Muscle of leg (tissue), 3 donors: ENCODE measurements at regions not wholly inside any gene's neighbourhood (a gene's known extent, or its start where the extent isn't known, plus 50 kb on each side); places are given as distances from the start of the nearest gene placed in this dataset.
"Not testable (repeated sequence)": the region's sequence is repeated elsewhere in the genome, so short reads cannot be mapped to it uniquely, and the experiment has no call there.

ENCODE experiments used
- DNase-seq: peaks from one replicate; pipeline ENCODE4 v3.0.0; 2013
- H3K27ac ChIP-seq: one replicate; pipeline ENCODE4 v1.5.1; 2013; ENCODE audit warnings: mild to moderate bottlenecking, low read length, control low read depth
- H3K27me3 ChIP-seq: one replicate; pipeline ENCODE4 v1.6.1; 2013; ENCODE audit warnings: low read length; ENCODE audit not compliant: control insufficient read depth, insufficient read depth
- H3K36me3 ChIP-seq: one replicate; pipeline ENCODE4 v1.6.1; 2013; ENCODE audit warnings: low read length; ENCODE audit not compliant: control insufficient read depth, insufficient read depth
- H3K4me1 ChIP-seq: one replicate; pipeline ENCODE4 v1.6.1; 2013; ENCODE audit warnings: low read length; ENCODE audit not compliant: control insufficient read depth, insufficient read depth
- H3K4me3 ChIP-seq: one replicate; pipeline ENCODE4 v1.5.1; 2013; ENCODE audit warnings: low read length, control low read depth
- H3K9me3 ChIP-seq: replicated peaks from 2 replicates; pipeline ENCODE4 v1.6.1; 2013; ENCODE audit warnings: low read depth, low read length; ENCODE audit not compliant: control insufficient read depth
- WGBS: methylation state at CpG from one replicate; pipeline ENCODE4 v1.1.5; 2013; ENCODE audit warnings: missing lambda C conversion rate; ENCODE audit not compliant: insufficient coverage; 5-methylcytosine and 5-hydroxymethylcytosine counted together

DNA sequence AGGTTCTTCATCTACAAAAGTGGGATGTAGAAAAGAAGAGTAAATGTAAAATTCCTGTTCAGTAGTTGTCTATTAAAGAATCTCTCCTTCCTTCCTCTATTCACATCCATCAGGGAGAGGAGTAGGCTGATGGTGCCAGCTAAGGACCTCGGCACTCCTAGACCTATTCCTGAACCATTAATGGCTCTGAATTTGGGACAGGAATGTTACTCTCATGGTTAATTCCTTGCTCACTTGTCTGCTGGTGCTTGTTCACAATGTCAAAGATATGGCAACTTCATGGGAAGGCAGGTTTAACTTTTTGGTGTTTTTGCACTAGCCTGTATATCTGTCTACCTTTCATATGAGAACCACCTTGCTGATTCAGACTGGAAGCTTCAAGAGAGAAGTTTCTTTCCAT lies 206.6 kb downstream of the DAD1 start:
- DNase-seq = no peak
- Histone ChIP-seq H3K27me3 (no peaks in the 10 kb centered on the region), H3K4me3 (no peak overlapping the region), H3K36me3 (no peaks in the 10 kb centered on the region), H3K27ac (no peak overlapping the region), H3K4me1 (peaks cover 12% of the 10 kb centered on the region), H3K9me3 (no peaks in the 10 kb centered on the region)
- no CpG with 5 or more reads among the region's 1 CpG for WGBS

DNA sequence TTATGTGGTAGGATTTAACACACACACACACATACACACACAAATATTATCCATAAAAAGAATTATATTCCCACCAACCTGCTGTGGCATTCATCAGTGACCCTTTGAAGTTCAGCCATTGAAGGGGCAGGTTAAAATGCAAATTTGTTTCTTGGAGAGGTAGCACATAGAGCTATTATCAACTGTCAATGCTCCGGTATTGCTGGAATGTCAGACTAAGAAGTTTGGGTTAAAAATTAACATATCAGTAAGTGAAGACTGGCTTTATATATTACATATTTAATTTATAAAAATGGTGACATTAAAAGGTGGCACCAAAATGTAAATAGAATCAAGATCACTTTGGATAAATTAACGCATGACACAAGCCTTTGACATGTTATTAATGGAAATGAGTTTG lies 207.3 kb downstream of the DAD1 start:
- WGBS = no CpG with 5 or more reads among the region's 2 CpGs
- Histone ChIP-seq H3K4me3 (no peak overlapping the region), H3K4me1 (peaks cover 12% of the 10 kb centered on the region), H3K9me3 (no peaks in the 10 kb centered on the region), H3K27me3 (no peaks in the 10 kb centered on the region), H3K27ac (no peak overlapping the region), H3K36me3 (no peaks in the 10 kb centered on the region)
- DNase-seq = no peak

DNA sequence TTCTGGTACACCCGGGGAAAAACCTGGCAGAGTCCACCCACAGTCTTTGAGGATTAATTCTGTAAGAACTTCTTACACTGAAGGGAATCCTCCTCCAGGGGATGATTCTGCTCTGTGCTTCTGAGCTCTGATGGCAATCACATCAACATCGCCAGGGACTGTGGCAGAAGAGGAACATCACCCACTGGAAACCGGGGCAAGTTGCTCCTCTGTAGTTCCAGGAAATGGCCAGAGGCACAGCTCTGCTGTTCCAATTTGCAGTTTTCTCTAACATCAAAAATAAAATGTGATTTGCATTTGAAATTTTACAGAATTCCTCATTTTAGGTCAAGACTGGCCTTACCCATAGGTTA lies 207.6 kb downstream of the DAD1 start:
- no CpG with 5 or more reads among the region's 3 CpGs for whole genome bisulfite sequencing
- Histone ChIP-seq H3K36me3 (no peaks in the 10 kb centered on the region), H3K27ac (peak overlapping the region; percentile 42), H3K4me1 (peaks cover 12% of the 10 kb centered on the region), H3K27me3 (no peaks in the 10 kb centered on the region), H3K4me3 (no peak overlapping the region), H3K9me3 (no peaks in the 10 kb centered on the region)
- DNase-seq = no peak

DNA sequence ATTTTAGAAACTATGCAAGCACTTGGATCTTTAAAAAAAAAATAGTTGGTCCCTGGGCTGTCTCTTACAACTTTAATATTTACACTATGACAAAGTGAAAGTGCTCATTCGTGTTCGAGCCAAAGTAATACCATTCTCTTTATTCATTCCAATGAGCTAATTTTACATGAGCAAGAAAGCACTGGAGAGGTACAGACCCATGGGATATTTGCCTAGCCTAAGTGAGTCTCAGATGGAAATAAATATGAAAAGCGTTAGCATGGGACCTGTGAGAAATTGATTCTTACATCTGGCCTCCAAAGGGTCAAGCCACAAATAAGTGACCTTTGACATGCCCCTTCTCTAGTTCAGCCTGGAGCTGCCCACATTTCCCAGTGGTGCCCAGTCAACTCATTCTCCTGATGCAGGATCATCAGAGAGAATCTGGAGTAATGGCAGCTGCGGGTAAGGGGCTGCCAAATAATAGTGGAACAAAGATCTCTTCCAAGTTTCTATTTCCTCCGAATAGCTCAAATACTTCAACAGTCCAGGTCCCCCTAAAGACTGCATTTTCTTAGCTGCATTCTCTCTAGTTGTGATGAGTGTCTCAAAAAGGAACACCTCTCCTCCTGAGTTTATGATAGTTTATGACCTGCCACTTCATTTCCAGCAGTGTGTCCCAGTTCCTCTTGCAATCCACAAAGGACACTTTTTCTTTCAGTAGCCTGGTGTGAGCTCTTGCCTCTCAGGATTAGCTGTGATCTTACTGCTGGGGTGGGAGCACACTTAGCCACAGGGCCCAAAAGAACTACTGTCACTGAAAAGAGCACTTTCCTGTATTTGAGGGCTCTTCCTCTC lies 208.2 kb downstream of the DAD1 start:
- no peaks in the 10 kb centered on the region for H3K27me3 ChIP-seq
- peak overlapping the region; percentile 42 for H3K27ac ChIP-seq
- no peaks in the 10 kb centered on the region for H3K36me3 ChIP-seq
- no peak overlapping the region for H3K4me3 ChIP-seq
- WGBS = 56% methylated on average over 1 of the region's 5 CpGs
- DNase-seq = peak; percentile 65
- H3K4me1 ChIP-seq = peaks cover 12% of the 10 kb centered on the region
- no peaks in the 10 kb centered on the region for H3K9me3 ChIP-seq

DNA sequence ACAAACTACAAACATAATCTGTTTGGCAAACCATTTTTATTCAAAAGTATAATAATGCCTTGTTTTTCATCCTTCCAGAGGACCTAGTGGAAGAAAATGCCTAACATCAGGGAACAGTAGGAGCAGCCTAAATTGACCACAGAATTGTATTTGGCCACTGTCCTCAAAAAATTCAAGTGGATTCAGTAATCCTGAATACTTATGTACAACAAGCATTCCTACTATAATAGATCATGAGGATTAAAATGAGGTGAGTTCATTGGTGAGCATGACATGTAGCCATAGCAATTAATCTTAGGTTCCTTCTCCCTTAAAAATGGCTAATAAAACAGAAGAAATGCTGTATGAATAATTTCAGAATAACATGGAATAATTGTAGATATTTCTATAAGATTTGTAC lies 209.3 kb downstream of the DAD1 start:
- Histone ChIP-seq H3K4me3 (no peak overlapping the region), H3K27ac (no peak overlapping the region), H3K36me3 (no peaks in the 10 kb centered on the region), H3K4me1 (peaks cover 12% of the 10 kb centered on the region), H3K9me3 (no peaks in the 10 kb centered on the region), H3K27me3 (no peaks in the 10 kb centered on the region)
- no peak for DNase-seq

DNA sequence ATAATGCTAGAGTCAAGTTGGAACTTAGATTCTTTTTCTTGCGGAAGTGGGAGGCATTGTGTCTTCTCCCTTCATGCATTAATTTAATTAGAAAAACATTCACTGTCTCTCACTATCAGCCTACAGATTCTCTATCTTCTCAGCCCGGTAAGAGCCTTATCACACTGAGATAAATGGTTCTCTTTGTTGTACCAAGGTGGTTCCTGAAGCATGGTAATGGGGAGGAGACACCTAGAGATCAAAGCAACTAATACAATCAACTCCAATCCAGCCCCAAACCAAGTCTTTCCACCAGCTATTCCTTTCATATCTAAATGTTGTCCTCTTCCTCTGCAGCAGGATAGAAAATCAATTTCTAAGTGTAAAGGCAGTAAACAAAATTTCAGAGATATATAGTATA lies 210.8 kb downstream of the DAD1 start:
- no CpG with 5 or more reads among the region's 2 CpGs for WGBS
- no peak overlapping the region for H3K4me3 ChIP-seq
- no peaks in the 10 kb centered on the region for H3K27me3 ChIP-seq
- no peaks in the 10 kb centered on the region for H3K9me3 ChIP-seq
- no peak for DNase-seq
- H3K27ac ChIP-seq = no peak overlapping the region
- peaks cover 12% of the 10 kb centered on the region for H3K4me1 ChIP-seq
- no peaks in the 10 kb centered on the region for H3K36me3 ChIP-seq

DNA sequence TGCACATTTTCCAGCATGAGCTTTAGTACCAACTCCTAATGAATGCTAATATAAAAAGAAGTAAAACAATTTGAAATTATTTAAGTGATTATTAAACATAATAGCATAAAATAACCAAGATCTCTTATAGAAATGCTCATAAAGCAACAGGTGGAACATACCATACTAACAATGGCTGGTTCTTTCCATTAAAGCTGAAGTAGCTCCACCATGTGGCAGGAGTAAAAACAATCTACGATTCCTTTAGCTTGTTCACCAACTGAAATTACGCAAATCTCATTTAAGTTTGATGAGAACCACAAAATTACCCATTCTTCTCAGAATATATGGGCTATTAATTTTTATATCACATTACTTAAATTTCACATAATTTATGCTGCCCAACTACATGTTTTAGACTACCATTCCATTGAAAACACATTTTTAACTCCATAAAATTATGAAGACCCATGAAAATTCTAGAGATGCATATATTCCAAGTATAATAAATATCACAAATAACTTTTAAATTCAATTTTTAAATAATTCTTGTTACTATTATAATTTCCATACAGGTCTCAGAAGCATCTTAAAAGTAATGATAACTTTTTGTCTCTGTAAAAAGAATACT lies 213.6 kb downstream of the DAD1 start:
- WGBS = no CpG with 5 or more reads among the region's 2 CpGs
- Histone ChIP-seq H3K9me3 (no peaks in the 10 kb centered on the region), H3K36me3 (no peaks in the 10 kb centered on the region), H3K27ac (no peak overlapping the region), H3K4me3 (no peak overlapping the region), H3K27me3 (no peaks in the 10 kb centered on the region), H3K4me1 (peaks cover 2% of the 10 kb centered on the region)
- peak; percentile 78 for DNase-seq

DNA sequence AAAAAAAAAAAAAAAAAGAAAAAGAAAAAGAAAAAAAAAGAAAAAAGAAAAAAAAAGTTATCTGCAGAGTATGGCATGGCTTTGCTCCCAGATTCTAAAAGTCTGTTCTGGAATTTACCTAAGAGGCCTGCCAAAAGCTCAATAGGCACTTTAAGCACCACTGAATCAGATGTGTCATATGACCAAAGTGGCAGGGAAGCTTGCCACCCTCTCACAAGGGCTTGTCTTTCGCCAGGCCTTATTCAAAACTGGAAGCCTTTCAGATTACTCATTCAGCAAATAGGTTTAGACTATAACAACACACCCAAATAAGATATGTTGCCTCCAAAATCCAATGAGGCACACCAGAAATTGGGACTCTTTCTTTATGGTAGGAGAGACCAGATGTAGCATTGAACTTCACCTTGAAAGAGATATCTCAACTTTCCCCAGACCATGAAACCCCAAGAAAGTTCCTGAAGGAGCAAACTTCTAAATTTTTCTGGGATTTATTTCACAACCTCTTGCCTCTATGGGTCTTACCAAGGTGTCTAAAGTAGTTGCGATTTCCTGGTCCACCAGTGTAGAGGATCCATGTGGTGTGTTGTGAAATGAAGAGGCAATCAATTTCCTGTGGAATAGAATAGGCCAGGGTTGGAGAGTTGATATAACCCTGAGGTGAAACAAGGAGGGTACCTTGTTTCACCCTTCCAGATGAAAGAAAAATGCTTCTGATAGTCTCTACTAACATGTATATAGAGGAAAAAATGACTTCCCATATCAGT lies 218.8 kb downstream of the DAD1 start:
- no CpG with 5 or more reads among the region's 2 CpGs for WGBS
- Histone ChIP-seq H3K27ac (no peak overlapping the region), H3K27me3 (no peaks in the 10 kb centered on the region), H3K9me3 (no peaks in the 10 kb centered on the region), H3K4me3 (no peak overlapping the region), H3K4me1 (no peaks in the 10 kb centered on the region), H3K36me3 (no peaks in the 10 kb centered on the region)
- peak; percentile 28 for DNase-seq

DNA sequence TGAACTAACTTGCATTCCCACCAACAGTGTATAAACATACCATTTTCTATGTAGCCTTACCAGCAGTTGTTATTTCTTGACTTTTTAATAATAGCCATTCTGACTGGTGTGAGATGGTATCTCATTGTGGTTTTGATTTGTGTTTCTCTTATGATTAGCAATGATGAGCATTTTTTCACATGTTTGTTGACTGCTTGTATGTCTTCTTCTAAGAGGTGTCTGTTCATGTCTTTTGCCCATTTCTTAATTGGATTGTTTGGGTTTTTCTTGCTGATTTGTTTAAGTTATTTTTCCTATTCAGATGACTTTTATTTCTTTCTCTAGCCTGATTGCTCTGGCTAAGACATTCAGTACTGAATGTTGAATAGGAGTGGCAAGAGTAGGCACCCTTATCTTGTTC lies 230.3 kb downstream of the DAD1 start:
- Histone ChIP-seq H3K27ac (no peak overlapping the region), H3K4me1 (no peaks in the 10 kb centered on the region), H3K27me3 (no peaks in the 10 kb centered on the region), H3K36me3 (no peaks in the 10 kb centered on the region), H3K9me3 (no peaks in the 10 kb centered on the region), H3K4me3 (no peak overlapping the region)
- DNase-seq = no peak

DNA sequence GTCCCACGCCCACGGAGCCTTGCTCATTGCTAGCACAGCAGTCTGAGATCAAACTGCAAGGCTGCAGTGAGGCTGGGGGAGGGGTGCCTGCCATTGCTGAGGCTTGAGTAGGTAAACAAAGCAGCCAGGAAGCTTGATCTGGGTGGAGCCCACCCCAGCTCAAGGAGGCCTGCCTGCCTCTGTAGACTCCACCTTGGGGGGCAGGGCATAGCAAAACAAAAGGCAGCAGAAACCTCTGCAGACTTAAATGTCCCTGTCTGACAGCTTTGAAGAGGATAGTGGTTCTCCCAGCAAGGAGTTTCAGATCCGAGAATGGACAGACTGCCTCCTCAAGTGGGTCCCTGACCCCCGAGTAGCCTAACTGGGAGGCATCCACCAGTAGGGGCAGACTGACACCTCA lies 239.7 kb downstream of the DAD1 start:
- not testable (repeated sequence) for H3K27me3 ChIP-seq, H3K36me3 ChIP-seq, H3K4me3 ChIP-seq, H3K27ac ChIP-seq, H3K9me3 ChIP-seq, DNase-seq, H3K4me1 ChIP-seq
- WGBS = 70% methylated on average over 2 of the region's 4 CpGs
